ENCODE measurements at regions not wholly inside any gene's neighbourhood (a gene's known extent, or its start where the extent isn't known, plus 50 kb on each side); places are given as distances from the start of the nearest gene placed in this dataset.

DNA sequence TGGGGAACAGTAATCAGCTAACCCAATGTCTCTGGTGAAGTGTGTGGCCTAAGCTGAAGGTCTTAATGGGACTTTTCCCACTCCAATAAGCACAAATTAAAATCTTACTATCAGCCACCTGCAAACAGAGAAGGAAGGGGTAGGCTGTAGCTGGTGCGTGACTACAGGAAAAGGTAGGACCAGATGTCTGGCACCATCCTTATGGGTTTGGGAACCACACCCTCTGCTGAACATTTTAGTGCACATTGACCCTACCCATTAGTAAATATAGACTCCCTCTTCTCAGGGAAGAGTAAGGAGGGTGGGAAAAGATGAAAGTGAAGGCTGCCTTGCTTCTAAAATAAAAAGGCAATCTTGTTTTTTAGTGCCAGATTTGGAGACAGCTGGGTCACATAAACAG lies 602.8 kb downstream of the FAT4 start:
- intact Hi-C loops (cut with DNase I), result no loop called here
- TF ChIP-seq, protein P1, sequence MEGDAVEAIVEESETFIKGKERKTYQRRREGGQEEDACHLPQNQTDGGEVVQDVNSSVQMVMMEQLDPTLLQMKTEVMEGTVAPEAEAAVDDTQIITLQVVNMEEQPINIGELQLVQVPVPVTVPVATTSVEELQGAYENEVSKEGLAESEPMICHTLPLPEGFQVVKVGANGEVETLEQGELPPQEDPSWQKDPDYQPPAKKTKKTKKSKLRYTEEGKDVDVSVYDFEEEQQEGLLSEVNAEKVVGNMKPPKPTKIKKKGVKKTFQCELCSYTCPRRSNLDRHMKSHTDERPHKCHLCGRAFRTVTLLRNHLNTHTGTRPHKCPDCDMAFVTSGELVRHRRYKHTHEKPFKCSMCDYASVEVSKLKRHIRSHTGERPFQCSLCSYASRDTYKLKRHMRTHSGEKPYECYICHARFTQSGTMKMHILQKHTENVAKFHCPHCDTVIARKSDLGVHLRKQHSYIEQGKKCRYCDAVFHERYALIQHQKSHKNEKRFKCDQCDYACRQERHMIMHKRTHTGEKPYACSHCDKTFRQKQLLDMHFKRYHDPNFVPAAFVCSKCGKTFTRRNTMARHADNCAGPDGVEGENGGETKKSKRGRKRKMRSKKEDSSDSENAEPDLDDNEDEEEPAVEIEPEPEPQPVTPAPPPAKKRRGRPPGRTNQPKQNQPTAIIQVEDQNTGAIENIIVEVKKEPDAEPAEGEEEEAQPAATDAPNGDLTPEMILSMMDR (IDR thresholded peaks at IDR 0.05), result no peak
- TF ChIP-seq POLR2AphosphoS5 (IDR thresholded peaks at IDR 0.05), result no peak
- no peak for TF ChIP-seq EP300 (IDR thresholded peaks at IDR 0.05)
- no peak for TF ChIP-seq POLR2A (IDR thresholded peaks at IDR 0.05)
- Histone ChIP-seq H3K9me3 (no peaks in the 10 kb centered on the region), H3K4me1 (peaks cover 0 to 16% (median 2%) of the 10 kb centered on the region in 4 donors), H3K36me3 (no peaks in the 10 kb centered on the region), H3K27me3 (no peaks in the 10 kb centered on the region), H3K27ac (no peak overlapping the region), H3K4me3 (no peak overlapping the region)
- DNase-seq, result no peak
- WGBS, 2 donors, result 49 to 66% methylated on average over 1 of the region's 1 CpG

DNA sequence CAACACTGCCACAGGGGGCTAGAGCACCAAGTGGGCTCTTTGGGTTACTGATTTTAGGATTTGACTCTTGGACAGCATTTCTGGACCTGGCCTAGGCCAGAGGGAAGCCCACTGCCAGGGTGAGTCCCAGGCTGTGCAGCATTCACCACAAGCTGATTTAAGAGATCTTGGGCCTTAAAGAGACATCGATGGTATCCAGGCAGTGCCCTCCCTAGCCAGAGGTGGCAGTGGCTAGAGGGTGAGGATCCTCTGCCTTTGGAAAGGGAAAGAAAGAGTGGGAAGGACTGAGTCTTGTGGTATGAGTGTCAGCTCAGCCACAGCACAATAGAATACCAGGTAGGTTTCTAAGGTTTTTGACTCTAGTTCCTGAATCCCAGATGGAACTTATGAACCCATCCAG lies 613.9 kb downstream of the FAT4 start:
- no peak for DNase-seq
- H3K27me3 ChIP-seq, result no peaks in the 10 kb centered on the region
- TF ChIP-seq POLR2AphosphoS5 (IDR thresholded peaks at IDR 0.05) (no peak), EP300 (IDR thresholded peaks at IDR 0.05) (no peak), POLR2A (IDR thresholded peaks at IDR 0.05) (no peak)
- TF ChIP-seq, protein P1 (IDR thresholded peaks at IDR 0.05), result no peak
- 89 to 97% methylated on average over 1 of the region's 1 CpG for WGBS, 2 donors
- no peak overlapping the region for H3K27ac ChIP-seq
- H3K4me1 ChIP-seq, result no peaks in the 10 kb centered on the region
- intact Hi-C loops (cut with DNase I), result no loop called here
- H3K4me3 ChIP-seq, result no peak overlapping the region
- H3K36me3 ChIP-seq, result no peaks in the 10 kb centered on the region
- H3K9me3 ChIP-seq, result peaks cover 0 to 5% (median 0%) of the 10 kb centered on the region in 4 donors

DNA sequence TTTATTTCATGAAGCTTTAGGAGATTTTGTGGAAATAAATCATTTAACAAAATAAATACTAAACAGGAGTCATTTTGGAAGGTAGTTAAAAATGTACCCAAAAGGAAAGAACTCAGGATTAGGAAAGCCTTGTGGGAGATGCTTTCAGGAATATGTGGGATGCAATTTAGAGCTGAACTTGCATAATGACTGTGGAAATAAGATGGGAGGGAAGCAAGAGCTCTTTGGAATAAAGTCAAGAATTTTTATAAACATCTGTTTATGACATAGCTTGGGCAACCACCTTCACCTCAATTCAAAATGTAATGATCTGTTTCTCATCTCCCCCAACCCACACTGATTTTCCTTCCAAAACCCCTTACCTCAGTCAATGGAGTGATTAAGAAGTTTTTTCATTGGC lies 623.8 kb downstream of the FAT4 start:
- Histone ChIP-seq H3K27me3 (no peaks in the 10 kb centered on the region), H3K9me3 (peaks cover 0 to 5% (median 2%) of the 10 kb centered on the region in 4 donors), H3K27ac (no peak overlapping the region), H3K4me1 (no peaks in the 10 kb centered on the region), H3K4me3 (no peak overlapping the region), H3K36me3 (no peaks in the 10 kb centered on the region)
- no peak for DNase-seq
- intact Hi-C loops (cut with DNase I), result no loop called here
- no peak for TF ChIP-seq EP300 (IDR thresholded peaks at IDR 0.05)
- TF ChIP-seq POLR2A (IDR thresholded peaks at IDR 0.05), result no peak
- TF ChIP-seq, protein P1 (IDR thresholded peaks at IDR 0.05), result no peak
- TF ChIP-seq POLR2AphosphoS5 (IDR thresholded peaks at IDR 0.05), result no peak

DNA sequence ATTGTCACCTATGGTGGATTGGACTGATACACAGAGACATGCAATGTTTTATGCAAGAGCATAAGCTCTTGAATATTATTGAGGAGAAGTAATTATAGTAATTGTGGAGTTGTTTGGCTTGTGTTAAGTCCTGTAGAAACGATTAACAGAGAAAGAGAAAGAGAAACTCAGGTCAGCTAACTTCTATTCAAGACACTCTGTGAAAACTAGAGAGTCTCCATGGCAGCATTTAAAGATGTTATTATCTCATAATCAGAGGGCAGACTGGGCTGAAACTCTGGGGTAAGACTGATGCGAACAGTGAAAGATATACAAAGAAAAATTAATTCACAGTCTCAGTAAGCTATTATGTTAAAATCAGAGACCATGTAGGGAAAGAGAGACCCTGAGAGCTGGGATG lies 625.7 kb downstream of the FAT4 start:
- Histone ChIP-seq H3K4me3 (no peak overlapping the region), H3K4me1 (no peaks in the 10 kb centered on the region), H3K9me3 (peaks cover 0 to 4% (median 0%) of the 10 kb centered on the region in 4 donors), H3K36me3 (no peaks in the 10 kb centered on the region), H3K27me3 (no peaks in the 10 kb centered on the region), H3K27ac (no peak overlapping the region)
- TF ChIP-seq POLR2AphosphoS5 (IDR thresholded peaks at IDR 0.05), result no peak
- TF ChIP-seq EP300 (IDR thresholded peaks at IDR 0.05), result no peak
- TF ChIP-seq, protein P1 (IDR thresholded peaks at IDR 0.05), result no peak
- no peak for TF ChIP-seq POLR2A (IDR thresholded peaks at IDR 0.05)
- DNase-seq, result no peak
- intact Hi-C loops (cut with DNase I), result no loop called here
- WGBS, 2 donors, result 59 to 63% methylated on average over 2 of the region's 2 CpGs

DNA sequence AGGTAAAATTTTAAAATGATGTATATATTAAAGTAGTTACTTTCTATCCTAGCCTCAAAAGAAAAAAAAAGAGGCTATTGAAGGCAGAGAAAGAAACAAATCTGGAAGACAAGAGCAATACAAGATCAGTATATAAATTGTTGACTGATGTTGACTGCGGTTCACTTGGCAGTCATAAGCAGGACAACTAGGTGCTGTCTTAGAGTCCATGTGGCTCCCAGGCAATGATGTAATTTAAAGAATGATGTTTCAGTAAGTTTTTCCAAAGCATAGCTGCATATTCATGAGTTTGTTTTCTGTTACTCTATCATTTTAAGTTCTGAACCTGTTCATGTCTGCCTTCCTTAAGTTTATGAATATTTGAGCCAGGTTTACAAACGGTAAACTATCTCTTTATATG lies 630.2 kb downstream of the FAT4 start:
- no peaks in the 10 kb centered on the region for H3K36me3 ChIP-seq
- no peaks in the 10 kb centered on the region for H3K4me1 ChIP-seq
- no peak overlapping the region for H3K27ac ChIP-seq
- TF ChIP-seq POLR2A (IDR thresholded peaks at IDR 0.05), result no peak
- peaks cover 0 to 4% (median 0%) of the 10 kb centered on the region in 4 donors for H3K9me3 ChIP-seq
- DNase-seq, result no peak
- no peak overlapping the region for H3K4me3 ChIP-seq
- 85 to 90% methylated on average over 2 of the region's 2 CpGs for WGBS, 2 donors
- H3K27me3 ChIP-seq, result no peaks in the 10 kb centered on the region
- intact Hi-C loops (cut with DNase I), result no loop called here
